Astrocyte (in vitro differentiated cells and primary cell): ENCODE measurements at regions not wholly inside any gene's neighbourhood (a gene's known extent, or its start where the extent isn't known, plus 50 kb on each side); places are given as distances from the start of the nearest gene placed in this dataset.

Experiments
- CTCF ChIP-seq: IDR thresholded peaks from 2 replicates; pipeline ENCODE4 v1.5.1; 2011; ENCODE audit warnings: low read depth, mild to moderate bottlenecking, inconsistent platforms, low read length, moderate library complexity; ENCODE audit not compliant: insufficient read depth
- EZH2 ChIP-seq: IDR thresholded peaks from 2 replicates; pipeline ENCODE4 v1.6.1; 2012; ENCODE audit warnings: mild to moderate bottlenecking, low read length, inconsistent platforms; ENCODE audit not compliant: insufficient read depth

GRCh38 chr2:57869758-57870344 is 176.8 kb upstream of the VRK2 start:
- TF ChIP-seq EZH2 (no peak), CTCF (no peak)
